C4-2B (cell line): ENCODE measurements at regions not wholly inside any gene's neighbourhood (a gene's known extent, or its start where the extent isn't known, plus 50 kb on each side); places are given as distances from the start of the nearest gene placed in this dataset.

Experiments
- ZFX ChIP-seq: fragments of 450-650 bp; IDR thresholded peaks from 2 replicates; pipeline ENCODE4 v1.6.1; 2017
- TF ChIP-seq, protein P1 (sequence below): fragments of 450-650 bp; conservative IDR thresholded peaks from 2 replicates; pipeline ENCODE4 v1.5.1; 2017; ENCODE audit warnings: mild to moderate bottlenecking

DNA sequence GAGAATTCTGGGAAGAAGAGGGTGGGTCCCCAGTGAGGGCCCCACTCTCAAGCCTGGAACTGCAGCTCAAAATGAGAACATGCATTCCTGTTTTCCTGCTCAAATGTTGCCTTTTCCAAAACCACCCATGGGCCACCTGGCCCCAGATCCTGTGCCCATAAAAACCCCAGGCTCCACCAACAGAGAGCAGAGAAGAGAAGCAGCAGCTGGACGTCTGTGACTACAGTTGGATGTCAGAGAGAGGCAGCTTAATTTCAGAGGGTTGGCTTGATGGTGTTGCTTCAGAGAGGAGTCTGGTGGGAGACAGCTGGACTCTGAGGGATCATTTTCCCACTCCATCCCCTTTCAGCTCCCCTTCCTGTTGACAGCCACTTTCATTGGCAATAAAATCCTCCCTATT is 256.4 kb downstream of the FZD1 start:
- TF ChIP-seq, protein P1, sequence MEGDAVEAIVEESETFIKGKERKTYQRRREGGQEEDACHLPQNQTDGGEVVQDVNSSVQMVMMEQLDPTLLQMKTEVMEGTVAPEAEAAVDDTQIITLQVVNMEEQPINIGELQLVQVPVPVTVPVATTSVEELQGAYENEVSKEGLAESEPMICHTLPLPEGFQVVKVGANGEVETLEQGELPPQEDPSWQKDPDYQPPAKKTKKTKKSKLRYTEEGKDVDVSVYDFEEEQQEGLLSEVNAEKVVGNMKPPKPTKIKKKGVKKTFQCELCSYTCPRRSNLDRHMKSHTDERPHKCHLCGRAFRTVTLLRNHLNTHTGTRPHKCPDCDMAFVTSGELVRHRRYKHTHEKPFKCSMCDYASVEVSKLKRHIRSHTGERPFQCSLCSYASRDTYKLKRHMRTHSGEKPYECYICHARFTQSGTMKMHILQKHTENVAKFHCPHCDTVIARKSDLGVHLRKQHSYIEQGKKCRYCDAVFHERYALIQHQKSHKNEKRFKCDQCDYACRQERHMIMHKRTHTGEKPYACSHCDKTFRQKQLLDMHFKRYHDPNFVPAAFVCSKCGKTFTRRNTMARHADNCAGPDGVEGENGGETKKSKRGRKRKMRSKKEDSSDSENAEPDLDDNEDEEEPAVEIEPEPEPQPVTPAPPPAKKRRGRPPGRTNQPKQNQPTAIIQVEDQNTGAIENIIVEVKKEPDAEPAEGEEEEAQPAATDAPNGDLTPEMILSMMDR: no peak
- TF ChIP-seq ZFX: no peak
